ENCODE measurements at regions not wholly inside any gene's neighbourhood (a gene's known extent, or its start where the extent isn't known, plus 50 kb on each side); places are given as distances from the start of the nearest gene placed in this dataset.

DNA sequence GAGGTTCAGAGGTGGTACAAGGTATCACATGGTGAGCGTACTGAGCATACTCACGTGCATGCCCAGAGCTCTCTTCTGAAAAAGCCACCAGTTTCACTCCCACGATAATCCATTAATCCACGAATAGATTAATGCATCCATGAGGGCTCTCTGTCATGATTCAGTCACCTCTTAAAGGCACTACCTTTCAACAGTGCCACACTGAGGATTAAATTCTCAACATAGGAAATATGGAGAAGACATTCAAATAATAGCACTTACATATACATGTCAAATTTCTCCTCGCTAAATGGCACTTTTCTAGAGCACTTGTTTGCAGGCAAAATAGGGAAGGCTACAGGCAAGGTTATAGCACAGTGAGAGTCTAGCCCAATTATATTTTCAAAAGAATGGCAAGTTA lies 825.9 kb downstream of the TRIB2 start:
- H3K36me3 ChIP-seq (ENCODE audit: control insufficient read depth, insufficient read depth, low read length) = no peaks in the 10 kb centered on the region
- no peaks in the 10 kb centered on the region for H3K27me3 ChIP-seq (ENCODE audit: control insufficient read depth, insufficient read depth, low read length)
- H3K4me3 ChIP-seq (ENCODE audit: low read depth, low read length) = no peak overlapping the region
- TF ChIP-seq, protein P1, sequence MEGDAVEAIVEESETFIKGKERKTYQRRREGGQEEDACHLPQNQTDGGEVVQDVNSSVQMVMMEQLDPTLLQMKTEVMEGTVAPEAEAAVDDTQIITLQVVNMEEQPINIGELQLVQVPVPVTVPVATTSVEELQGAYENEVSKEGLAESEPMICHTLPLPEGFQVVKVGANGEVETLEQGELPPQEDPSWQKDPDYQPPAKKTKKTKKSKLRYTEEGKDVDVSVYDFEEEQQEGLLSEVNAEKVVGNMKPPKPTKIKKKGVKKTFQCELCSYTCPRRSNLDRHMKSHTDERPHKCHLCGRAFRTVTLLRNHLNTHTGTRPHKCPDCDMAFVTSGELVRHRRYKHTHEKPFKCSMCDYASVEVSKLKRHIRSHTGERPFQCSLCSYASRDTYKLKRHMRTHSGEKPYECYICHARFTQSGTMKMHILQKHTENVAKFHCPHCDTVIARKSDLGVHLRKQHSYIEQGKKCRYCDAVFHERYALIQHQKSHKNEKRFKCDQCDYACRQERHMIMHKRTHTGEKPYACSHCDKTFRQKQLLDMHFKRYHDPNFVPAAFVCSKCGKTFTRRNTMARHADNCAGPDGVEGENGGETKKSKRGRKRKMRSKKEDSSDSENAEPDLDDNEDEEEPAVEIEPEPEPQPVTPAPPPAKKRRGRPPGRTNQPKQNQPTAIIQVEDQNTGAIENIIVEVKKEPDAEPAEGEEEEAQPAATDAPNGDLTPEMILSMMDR (IDR thresholded peaks at IDR 0.05; ENCODE audit: insufficient read depth, low read length, poor library complexity, severe bottlenecking) = no peak
- no peak for DNase-seq (ENCODE audit: low read depth)

DNA sequence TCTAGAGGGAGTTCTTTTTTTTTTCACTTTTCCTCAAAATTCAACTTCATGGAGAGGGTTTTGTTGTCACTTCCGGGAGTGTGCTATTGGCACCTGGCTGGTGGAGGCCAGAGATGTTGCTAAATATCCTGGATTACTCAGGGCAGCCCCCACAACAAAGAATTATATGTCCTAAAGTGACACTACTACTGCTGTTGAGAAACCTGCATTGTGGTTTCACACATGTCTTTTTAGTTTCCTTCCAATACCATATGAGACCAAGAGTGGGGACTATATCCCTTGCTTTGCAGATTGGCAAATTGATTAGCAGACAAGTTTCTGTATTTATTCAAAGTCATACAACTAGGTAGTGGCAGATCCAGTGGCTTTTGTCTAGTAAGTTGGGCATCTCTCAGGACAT lies 826.8 kb downstream of the TRIB2 start:
- Histone ChIP-seq H3K4me3 (ENCODE audit: low read depth, low read length) (no peak overlapping the region), H3K36me3 (ENCODE audit: control insufficient read depth, insufficient read depth, low read length) (no peaks in the 10 kb centered on the region), H3K27me3 (ENCODE audit: control insufficient read depth, insufficient read depth, low read length) (no peaks in the 10 kb centered on the region)
- no peak for DNase-seq (ENCODE audit: low read depth)
- TF ChIP-seq, protein P1 (IDR thresholded peaks at IDR 0.05; ENCODE audit: insufficient read depth, low read length, poor library complexity, severe bottlenecking) = no peak

DNA sequence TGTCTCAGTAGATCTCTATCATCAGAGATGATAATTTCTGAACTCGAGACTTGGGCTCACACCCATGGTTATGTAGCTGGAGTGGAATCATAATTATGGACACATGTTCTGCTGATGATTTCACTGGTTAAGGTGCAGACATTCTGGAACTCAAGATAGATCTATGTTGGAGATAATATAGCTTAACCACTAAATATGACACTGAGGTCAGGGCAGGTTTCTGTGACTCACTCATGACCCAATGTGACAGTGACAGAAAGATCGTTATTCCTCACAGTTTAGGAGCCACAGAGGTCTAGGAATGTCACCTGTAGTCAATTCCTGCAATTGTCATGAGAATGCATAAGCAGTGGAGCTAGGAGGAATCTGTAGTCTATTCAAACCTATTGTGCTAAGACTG lies 828.6 kb downstream of the TRIB2 start:
- TF ChIP-seq, protein P1 (IDR thresholded peaks at IDR 0.05; ENCODE audit: insufficient read depth, low read length, poor library complexity, severe bottlenecking) = no peak
- DNase-seq (ENCODE audit: low read depth) = no peak

DNA sequence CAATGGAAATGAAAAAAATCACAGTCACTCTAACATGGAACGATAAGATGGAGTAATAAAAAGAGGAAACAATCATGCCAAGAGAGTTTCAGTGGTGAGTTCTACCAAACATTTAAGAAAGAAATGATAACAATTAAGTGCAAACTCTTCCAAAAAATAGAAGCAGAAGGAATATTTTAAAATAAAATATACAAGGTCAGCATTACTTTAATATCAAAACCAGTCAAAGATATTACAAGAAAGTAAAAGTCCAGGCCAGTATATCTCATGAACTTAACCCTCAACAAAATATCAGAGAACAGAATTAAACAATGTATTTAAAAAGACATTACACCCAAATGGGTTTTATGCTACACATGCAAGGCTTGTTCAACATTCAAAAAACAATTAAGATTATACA lies 829.4 kb downstream of the TRIB2 start:
- H3K4me3 ChIP-seq (ENCODE audit: low read depth, low read length) = no peak overlapping the region
- no peak for DNase-seq (ENCODE audit: low read depth)
- no peaks in the 10 kb centered on the region for H3K36me3 ChIP-seq (ENCODE audit: control insufficient read depth, insufficient read depth, low read length)
- H3K27me3 ChIP-seq (ENCODE audit: control insufficient read depth, insufficient read depth, low read length) = no peaks in the 10 kb centered on the region
- TF ChIP-seq, protein P1 (IDR thresholded peaks at IDR 0.05; ENCODE audit: insufficient read depth, low read length, poor library complexity, severe bottlenecking) = no peak

More for the DNA sequence above, 828.6 kb downstream of the TRIB2 start:
- H3K36me3 ChIP-seq (ENCODE audit: control insufficient read depth, insufficient read depth, low read length) = no peaks in the 10 kb centered on the region
- no peaks in the 10 kb centered on the region for H3K27me3 ChIP-seq (ENCODE audit: control insufficient read depth, insufficient read depth, low read length)
- no peak overlapping the region for H3K4me3 ChIP-seq (ENCODE audit: low read depth, low read length)

DNA sequence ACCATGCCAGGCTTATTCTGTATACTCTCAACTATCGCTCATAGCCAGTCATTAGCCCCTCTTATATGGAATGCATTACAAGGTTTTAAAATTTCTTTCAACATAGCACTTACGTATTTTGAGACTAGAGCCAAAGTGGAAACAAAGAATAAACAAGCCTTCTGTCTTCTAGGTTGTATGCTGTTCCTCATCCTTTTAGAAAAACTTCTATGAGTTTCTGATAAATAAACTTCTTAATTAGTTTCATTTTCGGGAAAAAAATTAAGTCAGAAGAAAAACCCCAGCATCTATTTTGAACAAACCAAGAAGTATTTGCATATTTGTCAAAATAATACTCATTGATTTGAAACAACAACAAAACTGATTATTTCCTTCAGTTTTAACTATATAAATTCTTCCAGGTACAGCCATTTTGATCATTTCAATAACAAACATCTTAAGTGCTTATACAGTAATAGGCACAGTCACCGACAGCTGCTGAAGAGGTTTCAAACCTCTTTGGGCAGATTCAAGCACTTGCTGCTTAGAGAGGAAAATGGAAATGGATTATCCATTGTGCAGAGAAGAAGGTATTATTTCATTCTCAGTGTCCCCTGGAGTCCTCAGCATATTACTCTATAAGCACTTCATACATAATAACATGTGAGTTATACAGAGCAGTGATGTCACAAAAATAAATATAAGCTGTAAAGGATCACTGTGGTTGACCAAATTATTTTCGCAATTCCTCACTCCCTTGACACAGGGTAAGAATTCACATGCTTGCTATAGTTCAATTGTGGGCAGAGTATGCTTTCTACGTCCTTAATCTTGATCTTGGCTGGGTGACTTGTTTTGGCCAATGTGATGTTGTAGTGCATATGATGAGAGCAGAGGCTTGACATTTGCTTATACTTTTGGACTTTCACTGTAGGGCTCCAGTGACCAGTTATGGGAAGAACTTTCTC lies 833.8 kb downstream of the TRIB2 start:
- Histone ChIP-seq H3K4me3 (ENCODE audit: low read depth, low read length) (no peak overlapping the region), H3K27me3 (ENCODE audit: control insufficient read depth, insufficient read depth, low read length) (no peaks in the 10 kb centered on the region), H3K36me3 (ENCODE audit: control insufficient read depth, insufficient read depth, low read length) (no peaks in the 10 kb centered on the region)
- DNase-seq (ENCODE audit: low read depth) = no peak
- TF ChIP-seq, protein P1 (IDR thresholded peaks at IDR 0.05; ENCODE audit: insufficient read depth, low read length, poor library complexity, severe bottlenecking) = no peak

All from kidney epithelial cell (primary cell).